ENCODE measurements at regions not wholly inside any gene's neighbourhood (a gene's known extent, or its start where the extent isn't known, plus 50 kb on each side); places are given as distances from the start of the nearest gene placed in this dataset.

DNA sequence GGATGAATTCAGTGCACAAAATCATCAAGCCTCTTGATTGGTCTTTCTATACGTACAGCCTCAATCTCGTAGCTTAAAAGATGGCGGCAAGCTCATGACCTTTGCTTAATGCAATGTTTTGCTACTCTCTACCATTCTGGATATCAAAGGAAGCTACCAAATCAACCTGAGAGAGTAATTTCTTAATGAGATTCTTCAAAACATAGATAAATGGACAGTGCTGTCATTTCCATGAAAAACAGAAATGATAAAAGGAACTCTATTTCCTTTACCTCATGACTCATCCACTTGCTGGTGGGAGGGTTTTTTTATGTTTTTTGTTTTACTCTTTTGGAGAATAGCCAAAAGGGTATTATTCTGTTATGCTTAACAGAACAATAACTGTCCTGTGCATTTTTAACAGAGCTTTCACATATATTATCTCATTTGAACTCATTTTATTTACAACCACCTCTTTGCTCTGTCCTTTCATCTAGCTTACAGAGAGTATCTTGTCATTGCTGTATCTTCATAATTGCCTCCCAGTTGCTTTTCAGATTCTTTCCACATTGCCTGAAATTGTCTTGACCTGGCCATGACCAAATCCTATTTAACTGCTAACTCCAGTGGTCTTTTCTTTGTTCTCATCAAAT, 138.6 kb upstream of the GPR101 start:
- Histone ChIP-seq H3K4me2 (ENCODE audit: control insufficient read depth, extremely low read depth, insufficient read depth, low read depth, low read length) (no peak overlapping the region), H3K27me3 (ENCODE audit: control insufficient read depth, extremely low read depth, insufficient read depth, low read length) (no peaks in the 10 kb centered on the region), H3K79me2 (ENCODE audit: control insufficient read depth, insufficient read depth, low read length) (no peaks in the 10 kb centered on the region), H4K20me1 (ENCODE audit: control insufficient read depth, extremely low read depth, insufficient read depth, low read length) (no peaks in the 10 kb centered on the region), H3K9me1 (ENCODE audit: control insufficient read depth, extremely low read depth, insufficient read depth, low read length) (no peaks in the 10 kb centered on the region), H3K9me3 (ENCODE audit: control insufficient read depth, low read depth, low read length) (no peaks in the 10 kb centered on the region), H3K4me1 (ENCODE audit: control insufficient read depth, extremely low read depth, insufficient read depth, low read length) (no peaks in the 10 kb centered on the region), H3K4me3 (ENCODE audit: control insufficient read depth in 2 of 3, extremely low read depth in 1 of 3, insufficient read depth in 2 of 3, low read depth in 1 of 3, low read length in 3 of 3) (no peak overlapping the region), H2AFZ (ENCODE audit: control insufficient read depth, low read length) (no peak overlapping the region), H3K36me3 (ENCODE audit: control insufficient read depth in 2 of 2, extremely low read depth in 1 of 2, insufficient read depth in 2 of 2, low read length in 2 of 2) (no peaks in the 10 kb centered on the region), H3K9ac (ENCODE audit: control insufficient read depth, extremely low read depth, insufficient read depth, low read length) (no peak overlapping the region), H3K27ac (ENCODE audit: control insufficient read depth, insufficient read depth, low read length) (no peak overlapping the region)
- DNase-seq (ENCODE audit: low read depth, low spot score) = no peak
- dilution Hi-C loops (cut with MboI; ENCODE audit: extremely low pct_ligation_motif_present, low sequenced_read_pairs) = no loop called here
- no peak for TF ChIP-seq EZH2 (IDR thresholded peaks at IDR 0.05; ENCODE audit: low read length)
- TF ChIP-seq, protein P1, sequence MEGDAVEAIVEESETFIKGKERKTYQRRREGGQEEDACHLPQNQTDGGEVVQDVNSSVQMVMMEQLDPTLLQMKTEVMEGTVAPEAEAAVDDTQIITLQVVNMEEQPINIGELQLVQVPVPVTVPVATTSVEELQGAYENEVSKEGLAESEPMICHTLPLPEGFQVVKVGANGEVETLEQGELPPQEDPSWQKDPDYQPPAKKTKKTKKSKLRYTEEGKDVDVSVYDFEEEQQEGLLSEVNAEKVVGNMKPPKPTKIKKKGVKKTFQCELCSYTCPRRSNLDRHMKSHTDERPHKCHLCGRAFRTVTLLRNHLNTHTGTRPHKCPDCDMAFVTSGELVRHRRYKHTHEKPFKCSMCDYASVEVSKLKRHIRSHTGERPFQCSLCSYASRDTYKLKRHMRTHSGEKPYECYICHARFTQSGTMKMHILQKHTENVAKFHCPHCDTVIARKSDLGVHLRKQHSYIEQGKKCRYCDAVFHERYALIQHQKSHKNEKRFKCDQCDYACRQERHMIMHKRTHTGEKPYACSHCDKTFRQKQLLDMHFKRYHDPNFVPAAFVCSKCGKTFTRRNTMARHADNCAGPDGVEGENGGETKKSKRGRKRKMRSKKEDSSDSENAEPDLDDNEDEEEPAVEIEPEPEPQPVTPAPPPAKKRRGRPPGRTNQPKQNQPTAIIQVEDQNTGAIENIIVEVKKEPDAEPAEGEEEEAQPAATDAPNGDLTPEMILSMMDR (optimal IDR thresholded peaks at IDR 0.05 in 1 of 3, IDR thresholded peaks at IDR 0.05 in 1 of 3, conservative IDR thresholded peaks at IDR 0.05 in 1 of 3; ENCODE audit: extremely low read depth in 1 of 3, insufficient read depth in 2 of 3, low read length in 3 of 3) = no peak
- no peak for FAIRE-seq

GRCh38 chrX:137171626-137172025, 137.8 kb upstream of the GPR101 start:
- Histone ChIP-seq H3K9ac (ENCODE audit: control insufficient read depth, extremely low read depth, insufficient read depth, low read length) (no peak overlapping the region), H3K79me2 (ENCODE audit: control insufficient read depth, insufficient read depth, low read length) (no peaks in the 10 kb centered on the region), H3K4me1 (ENCODE audit: control insufficient read depth, extremely low read depth, insufficient read depth, low read length) (no peaks in the 10 kb centered on the region), H3K36me3 (ENCODE audit: control insufficient read depth in 2 of 2, extremely low read depth in 1 of 2, insufficient read depth in 2 of 2, low read length in 2 of 2) (no peaks in the 10 kb centered on the region), H3K4me3 (ENCODE audit: control insufficient read depth in 2 of 3, extremely low read depth in 1 of 3, insufficient read depth in 2 of 3, low read depth in 1 of 3, low read length in 3 of 3) (no peak overlapping the region), H3K9me1 (ENCODE audit: control insufficient read depth, extremely low read depth, insufficient read depth, low read length) (no peaks in the 10 kb centered on the region), H3K27me3 (ENCODE audit: control insufficient read depth, extremely low read depth, insufficient read depth, low read length) (no peaks in the 10 kb centered on the region), H2AFZ (ENCODE audit: control insufficient read depth, low read length) (no peak overlapping the region), H3K9me3 (ENCODE audit: control insufficient read depth, low read depth, low read length) (no peaks in the 10 kb centered on the region), H3K4me2 (ENCODE audit: control insufficient read depth, extremely low read depth, insufficient read depth, low read depth, low read length) (no peak overlapping the region), H4K20me1 (ENCODE audit: control insufficient read depth, extremely low read depth, insufficient read depth, low read length) (no peaks in the 10 kb centered on the region), H3K27ac (ENCODE audit: control insufficient read depth, insufficient read depth, low read length) (no peak overlapping the region)
- DNase-seq (ENCODE audit: low read depth, low spot score) (no peak), FAIRE-seq (no peak)
- no peak for TF ChIP-seq EZH2 (IDR thresholded peaks at IDR 0.05; ENCODE audit: low read length)
- TF ChIP-seq, protein P1 (optimal IDR thresholded peaks at IDR 0.05 in 1 of 3, IDR thresholded peaks at IDR 0.05 in 1 of 3, conservative IDR thresholded peaks at IDR 0.05 in 1 of 3; ENCODE audit: extremely low read depth in 1 of 3, insufficient read depth in 2 of 3, low read length in 3 of 3) = no peak
- dilution Hi-C loops (cut with MboI; ENCODE audit: extremely low pct_ligation_motif_present, low sequenced_read_pairs) = no loop called here

All from keratinocyte (primary cell).